Endothelial cell of umbilical vein (primary cell): ENCODE measurements at regions not wholly inside any gene's neighbourhood (a gene's known extent, or its start where the extent isn't known, plus 50 kb on each side); places are given as distances from the start of the nearest gene placed in this dataset.

Experiments used
- BruUV-seq: library from RNA; stranded (reverse); fragments of 400-500 nt; replicated peaks from 2 replicates; lab custom pipeline; 2021; lab: Mats Ljungman, UMichigan
- CTCF ChIA-PET: fragments of 300-600, 350-600 bp; sonication (Branson Sonifier 250); formaldehyde crosslinking; loops from one replicate; lab custom pipeline; 2021; ENCODE audit warnings: antibody characterized with exemption, inconsistent platforms; lab: Charles Lee
- POLR2A ChIA-PET: fragments of 300-600, 350-600 bp; sonication (Branson Sonifier 250); formaldehyde crosslinking; loops from one replicate; lab custom pipeline; 2021; ENCODE audit warnings: antibody characterized with exemption, inconsistent platforms; lab: Charles Lee
- DNase-seq: peaks from one replicate; pipeline ENCODE4 v3.0.0-alpha.2; 2011; ENCODE audit warnings: low read depth, low spot score
- FAIRE-seq: peaks from 2 replicates; lab custom pipeline; 2011; peaks lifted over from hg19 to GRCh38; lab: Jason Lieb, UNC
- H2AFZ ChIP-seq: 2 replicates; pipeline ENCODE4 v1.6.0; 2012; ENCODE audit warnings: low read depth, low read length, control low read depth, inconsistent platforms
- H3K27ac ChIP-seq: 2 replicates; pipeline ENCODE4 v1.5.1; 2011; ENCODE audit warnings: low read depth, mild to moderate bottlenecking, control low read depth, low read length, moderate library complexity; ENCODE audit not compliant: insufficient read depth
- H3K27me3 ChIP-seq, 2 experiments: 2 replicates each; pipeline versions ENCODE4 v1.6.0 to v1.6.1; 2011; ENCODE audit warnings: low read length in 2 of 2, mixed read lengths in 1 of 2; ENCODE audit not compliant: control insufficient read depth in 2 of 2, insufficient read depth in 2 of 2
- H3K36me3 ChIP-seq, 2 experiments: 2 replicates in 1 of 2; 3 replicates in 1 of 2; pipeline ENCODE4 v1.5.1; 2011; ENCODE audit warnings: low read length in 2 of 2, mild to moderate bottlenecking in 1 of 2, moderate library complexity in 1 of 2; ENCODE audit not compliant: control insufficient read depth in 2 of 2, insufficient read depth in 2 of 2; ENCODE audit errors: extremely low read depth in 1 of 2
- H3K4me1 ChIP-seq: 3 replicates; pipeline ENCODE4 v1.5.1; 2011; ENCODE audit warnings: mild to moderate bottlenecking, low read length; ENCODE audit not compliant: control insufficient read depth, insufficient read depth; ENCODE audit errors: extremely low read depth
- H3K4me2 ChIP-seq: 2 replicates; pipeline ENCODE4 v1.6.1; 2011; ENCODE audit warnings: low read length, control low read depth, mixed read lengths; ENCODE audit not compliant: insufficient read depth
- H3K4me3 ChIP-seq, 3 experiments: fragments of 200-600 bp in 1 of 3; sonication (generic), shearing (Covaris generic) in 1 of 3; replicated peaks in 1 of 3; 2 replicates each; pipeline ENCODE4 v1.5.1; 2011 to 2016; ENCODE audit warnings: control low read depth in 3 of 3, low read length in 3 of 3, mild to moderate bottlenecking in 2 of 3, inconsistent platforms in 1 of 3, low read depth in 1 of 3, moderate library complexity in 1 of 3; ENCODE audit not compliant: insufficient read depth in 1 of 3
- H3K79me2 ChIP-seq: 2 replicates; pipeline ENCODE4 v1.6.0; 2012; ENCODE audit warnings: low read length, inconsistent platforms; ENCODE audit not compliant: control insufficient read depth, insufficient read depth
- H3K9ac ChIP-seq: replicated peaks from 2 replicates; pipeline ENCODE3; 2011; ENCODE audit warnings: low read length, control low read depth; ENCODE audit not compliant: insufficient read depth; ENCODE audit errors: extremely low read depth
- H3K9me1 ChIP-seq: replicated peaks from 3 replicates; pipeline ENCODE4 v1.6.0; 2011; ENCODE audit warnings: mild to moderate bottlenecking, low read length; ENCODE audit not compliant: control insufficient read depth, insufficient read depth; ENCODE audit errors: extremely low read depth
- H3K9me3 ChIP-seq: replicated peaks from 2 replicates; pipeline ENCODE4 v1.5.1; 2012; ENCODE audit warnings: low read length, inconsistent platforms; ENCODE audit not compliant: control insufficient read depth, insufficient read depth
- H4K20me1 ChIP-seq: replicated peaks from 2 replicates; pipeline ENCODE3; 2011; ENCODE audit warnings: mild to moderate bottlenecking, low read length; ENCODE audit not compliant: control insufficient read depth, insufficient read depth; ENCODE audit errors: extremely low read depth
- EZH2 ChIP-seq: IDR thresholded peaks from 2 replicates; pipeline ENCODE4 v1.6.1; 2012; ENCODE audit warnings: borderline replicate concordance, low read depth, mild to moderate bottlenecking, moderate library complexity, low read length, inconsistent platforms; ENCODE audit not compliant: severe bottlenecking
- FOS ChIP-seq: IDR thresholded peaks from 2 replicates; pipeline ENCODE4 v1.6.1; 2011; ENCODE audit warnings: mild to moderate bottlenecking, low read length, moderate library complexity, borderline replicate concordance; ENCODE audit not compliant: insufficient read depth
- GATA2 ChIP-seq: IDR thresholded peaks from 2 replicates; pipeline ENCODE4 v1.7.0; 2011; ENCODE audit warnings: low read depth, mild to moderate bottlenecking, moderate library complexity, mixed read lengths, low read length; ENCODE audit not compliant: insufficient read length, insufficient read depth
- JUN ChIP-seq: IDR thresholded peaks from 2 replicates; pipeline ENCODE4 v1.6.1; 2011; ENCODE audit warnings: borderline replicate concordance, low read depth; ENCODE audit not compliant: insufficient read length, insufficient read depth
- MYC ChIP-seq: IDR thresholded peaks from one replicate; pipeline ENCODE4 v1.6.1; 2011; ENCODE audit warnings: mild to moderate bottlenecking, low read depth, low read length
- POLR2A ChIP-seq: IDR thresholded peaks from 2 replicates; pipeline ENCODE4 v1.6.1; 2012; ENCODE audit warnings: low read depth, mild to moderate bottlenecking, control low read depth, low read length
- dilution Hi-C: fragments of 300-500 bp; cut with MboI; formaldehyde crosslinking; loops from one replicate; pipeline ENCODE4 v1.15.0; 2019; ENCODE audit warnings: low sequenced_read_pairs; ENCODE audit not compliant: extremely low pct_ligation_motif_present
- intact Hi-C: fragments of 100-400 bp; cut with micrococcal nuclease; formaldehyde crosslinking; loops from one replicate; pipeline ENCODE4 v1.10.0; 2022
- TF ChIP-seq, protein P1 (sequence below): IDR thresholded peaks from 2 replicates; pipeline ENCODE4 v1.6.1; 2011; ENCODE audit not compliant: insufficient read depth, insufficient read length
- TF ChIP-seq, protein P2 (sequence below), 2 donors: IDR thresholded peaks; 1 replicate in 1 of 2; 2 replicates in 1 of 2; pipeline ENCODE4 v1.5.1; 2011; ENCODE audit warnings: low read length in 2 of 2, mild to moderate bottlenecking in 2 of 2, moderate library complexity in 2 of 2, control low read depth in 1 of 2, inconsistent platforms in 1 of 2, low read depth in 1 of 2; ENCODE audit not compliant: insufficient read depth in 1 of 2; ENCODE audit errors: extremely low read depth in 1 of 2

DNA sequence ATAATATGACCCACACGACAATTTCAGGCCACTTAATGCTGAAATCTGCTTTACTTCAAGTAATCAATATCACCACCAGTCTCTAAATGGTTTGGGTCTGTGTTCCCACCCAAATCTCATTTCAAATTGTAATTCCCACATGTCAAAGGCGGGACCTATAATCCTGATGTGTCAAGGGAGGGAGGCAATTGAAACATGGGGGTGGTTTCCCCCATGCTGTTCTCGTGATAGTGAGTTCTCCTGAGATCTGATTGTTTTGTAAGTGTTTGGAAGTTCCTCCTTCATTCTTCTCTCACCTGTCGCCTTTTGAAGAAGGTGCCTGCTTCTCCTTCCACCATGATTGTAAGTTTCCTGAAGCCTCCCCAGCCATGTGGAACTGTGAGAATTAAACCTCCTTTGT is 178.4 kb downstream of the CRPPA start:
- ChIA-PET CTCF (no interaction called here), POLR2A (no interaction called here)
- Histone ChIP-seq H2AFZ (no peak overlapping the region), H3K9me3 (no peaks in the 10 kb centered on the region), H3K4me2 (no peak overlapping the region), H3K36me3 (no peaks in the 10 kb centered on the region), H3K27me3 (no peaks in the 10 kb centered on the region), H3K4me1 (no peaks in the 10 kb centered on the region), H3K9ac (no peak overlapping the region), H3K9me1 (no peaks in the 10 kb centered on the region), H3K27ac (no peak overlapping the region), H3K79me2 (no peaks in the 10 kb centered on the region), H4K20me1 (no peaks in the 10 kb centered on the region), H3K4me3 (no peak overlapping the region)
- dilution Hi-C loops (no loop called here), intact Hi-C loops (no loop called here)
- no TSS peak for BruUV-seq
- DNase-seq: no peak
- TF ChIP-seq, protein P1, sequence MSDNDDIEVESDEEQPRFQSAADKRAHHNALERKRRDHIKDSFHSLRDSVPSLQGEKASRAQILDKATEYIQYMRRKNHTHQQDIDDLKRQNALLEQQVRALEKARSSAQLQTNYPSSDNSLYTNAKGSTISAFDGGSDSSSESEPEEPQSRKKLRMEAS: no peak
- no peak for TF ChIP-seq MYC
- TF ChIP-seq GATA2: no peak
- TF ChIP-seq EZH2: no peak
- FAIRE-seq: no peak

DNA sequence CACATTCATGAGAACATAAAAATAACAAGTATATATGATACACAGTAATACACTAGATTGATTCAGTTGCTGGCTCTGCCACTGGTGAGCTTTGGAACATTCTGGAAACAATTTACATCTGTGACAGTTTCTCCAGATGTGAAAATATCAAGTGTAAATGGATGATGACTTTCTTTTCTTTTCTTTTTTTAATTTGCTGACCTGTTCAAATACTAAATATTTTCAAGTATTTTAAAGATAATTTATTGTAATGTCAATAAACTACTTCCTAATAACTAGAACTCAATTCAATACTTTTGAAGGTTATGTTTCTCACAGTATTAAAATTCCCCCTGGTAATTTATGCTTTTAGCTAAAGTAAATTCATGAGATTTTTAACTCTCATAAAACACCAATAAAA is 180.3 kb downstream of the CRPPA start:
- ChIA-PET POLR2A (no interaction called here), CTCF (interaction anchor here (1.3 kb wide), 1 partner anchor 324 kb away, joined by 5 read pairs; no protein-coding TSS in a partner anchor)
- no peak for DNase-seq
- no peaks in the 10 kb centered on the region for H3K4me1 ChIP-seq
- intact Hi-C loops: no loop called here
- no peaks in the 10 kb centered on the region for H4K20me1 ChIP-seq
- no peaks in the 10 kb centered on the region for H3K27me3 ChIP-seq
- TF ChIP-seq JUN: no peak
- TF ChIP-seq EZH2: no peak
- TF ChIP-seq MYC: no peak
- TF ChIP-seq POLR2A: no peak
- TF ChIP-seq, protein P2, sequence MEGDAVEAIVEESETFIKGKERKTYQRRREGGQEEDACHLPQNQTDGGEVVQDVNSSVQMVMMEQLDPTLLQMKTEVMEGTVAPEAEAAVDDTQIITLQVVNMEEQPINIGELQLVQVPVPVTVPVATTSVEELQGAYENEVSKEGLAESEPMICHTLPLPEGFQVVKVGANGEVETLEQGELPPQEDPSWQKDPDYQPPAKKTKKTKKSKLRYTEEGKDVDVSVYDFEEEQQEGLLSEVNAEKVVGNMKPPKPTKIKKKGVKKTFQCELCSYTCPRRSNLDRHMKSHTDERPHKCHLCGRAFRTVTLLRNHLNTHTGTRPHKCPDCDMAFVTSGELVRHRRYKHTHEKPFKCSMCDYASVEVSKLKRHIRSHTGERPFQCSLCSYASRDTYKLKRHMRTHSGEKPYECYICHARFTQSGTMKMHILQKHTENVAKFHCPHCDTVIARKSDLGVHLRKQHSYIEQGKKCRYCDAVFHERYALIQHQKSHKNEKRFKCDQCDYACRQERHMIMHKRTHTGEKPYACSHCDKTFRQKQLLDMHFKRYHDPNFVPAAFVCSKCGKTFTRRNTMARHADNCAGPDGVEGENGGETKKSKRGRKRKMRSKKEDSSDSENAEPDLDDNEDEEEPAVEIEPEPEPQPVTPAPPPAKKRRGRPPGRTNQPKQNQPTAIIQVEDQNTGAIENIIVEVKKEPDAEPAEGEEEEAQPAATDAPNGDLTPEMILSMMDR (IDR thresholded peaks at IDR 0.05; ENCODE audit: extremely low read depth in 1 of 2, insufficient read depth in 1 of 2, low read depth in 1 of 2, low read length in 2 of 2): no peak
- TF ChIP-seq GATA2: no peak
- TF ChIP-seq FOS: no peak
- no peak overlapping the region for H3K4me3 ChIP-seq
- dilution Hi-C loops: no loop called here
- no peaks in the 10 kb centered on the region for H3K9me3 ChIP-seq
- H3K36me3 ChIP-seq: no peaks in the 10 kb centered on the region
- BruUV-seq: no TSS peak
- H2AFZ ChIP-seq: no peak overlapping the region
- no peak overlapping the region for H3K4me2 ChIP-seq
- no peak overlapping the region for H3K9ac ChIP-seq
- no peaks in the 10 kb centered on the region for H3K79me2 ChIP-seq
- FAIRE-seq: no peak
- H3K9me1 ChIP-seq: no peaks in the 10 kb centered on the region
- no peak overlapping the region for H3K27ac ChIP-seq
